GM19035 (cell line): ENCODE measurements at regions not wholly inside any gene's neighbourhood (a gene's known extent, or its start where the extent isn't known, plus 50 kb on each side); places are given as distances from the start of the nearest gene placed in this dataset.

Source experiments
- ATAC-seq: cut with Tn5 transposase; IDR thresholded peaks from one replicate; pipeline ENCODE4 v1.9.1; 2021; ENCODE audit not compliant: unreplicated experiment

- no peak for ATAC-seq
Observed at GRCh38 chr9:16959391-16959790, 88.9 kb upstream of the BNC2 start.

GRCh38 chr9:16954040-16954439 is 83.6 kb upstream of the BNC2 start:
- ATAC-seq, result no peak

GRCh38 chr9:16951502-16951901 is 81.0 kb upstream of the BNC2 start:
- no peak for ATAC-seq

- no peak for ATAC-seq
Observed at GRCh38 chr9:16950051-16950450, 79.6 kb upstream of the BNC2 start.

- no peak for ATAC-seq
Observed at GRCh38 chr9:16930578-16930977, 60.1 kb upstream of the BNC2 start.

- no peak for ATAC-seq
Observed at GRCh38 chr9:16928179-16928945, 57.9 kb upstream of the BNC2 start.

GRCh38 chr9:16925426-16925825 is 55.0 kb upstream of the BNC2 start:
- ATAC-seq, result no peak

- ATAC-seq, result no peak
Observed at GRCh38 chr9:16924311-16924915, 53.9 kb upstream of the BNC2 start.

GRCh38 chr9:16921855-16922254 is 51.4 kb upstream of the BNC2 start:
- no peak for ATAC-seq
